CD14-positive monocyte (primary cell): ENCODE measurements at regions not wholly inside any gene's neighbourhood (a gene's known extent, or its start where the extent isn't known, plus 50 kb on each side); places are given as distances from the start of the nearest gene placed in this dataset.

Experiments used
- DNase-seq, 3 donors: peaks; one replicate each; pipeline ENCODE4 v3.0.0-alpha.2; 2011 to 2022
- H2AFZ ChIP-seq: 2 replicates; pipeline ENCODE4 v1.6.0; 2012; ENCODE audit warnings: mild to moderate bottlenecking, low read depth, low read length, inconsistent platforms; ENCODE audit not compliant: insufficient read depth, poor library complexity, severe bottlenecking
- H3K27ac ChIP-seq, 2 donors: 1 replicate in 1 of 2; 2 replicates in 1 of 2; pipeline ENCODE4 v1.5.1; 2012 to 2013; ENCODE audit warnings: low read length in 2 of 2, control low read depth in 1 of 2, inconsistent platforms in 1 of 2, low read depth in 1 of 2, mild to moderate bottlenecking in 1 of 2
- H3K27me3 ChIP-seq, 2 donors: one replicate each; pipeline versions ENCODE4 v1.6.0 to v1.6.1; 2011 to 2013; ENCODE audit warnings: low read length in 2 of 2; ENCODE audit not compliant: control insufficient read depth in 2 of 2, insufficient read depth in 2 of 2
- H3K36me3 ChIP-seq, 2 donors: replicated peaks in 1 of 2; 1 replicate in 1 of 2; 2 replicates in 1 of 2; pipeline versions ENCODE4 v1.5.1 to v1.6.1; 2012 to 2013; ENCODE audit warnings: low read length in 2 of 2, control low read depth in 1 of 2, inconsistent platforms in 1 of 2, mild to moderate bottlenecking in 1 of 2; ENCODE audit not compliant: insufficient read depth in 2 of 2, control insufficient read depth in 1 of 2
- H3K4me1 ChIP-seq, 2 donors: 1 replicate in 1 of 2; 2 replicates in 1 of 2; pipeline versions ENCODE4 v1.5.1 to v1.6.1; 2012 to 2013; ENCODE audit warnings: low read length in 2 of 2, control low read depth in 1 of 2, inconsistent platforms in 1 of 2, mild to moderate bottlenecking in 1 of 2, moderate library complexity in 1 of 2; ENCODE audit not compliant: insufficient read depth in 2 of 2, control insufficient read depth in 1 of 2
- H3K4me2 ChIP-seq: replicated peaks from 2 replicates; pipeline ENCODE3; 2012; ENCODE audit warnings: low read length, moderate library complexity, mild to moderate bottlenecking; ENCODE audit not compliant: poor library complexity, severe bottlenecking; ENCODE audit errors: extremely low read depth
- H3K4me3 ChIP-seq, 3 experiments: fragments of 200-600 bp in 1 of 3; sonication (generic) in 1 of 3; replicated peaks in 1 of 3; 1 replicate in 2 of 3; 2 replicates in 1 of 3; pipeline ENCODE4 v1.5.1; 2011 to 2013; ENCODE audit warnings: low read length in 3 of 3, mild to moderate bottlenecking in 3 of 3, control low read depth in 2 of 3, low read depth in 2 of 3, inconsistent platforms in 1 of 3, moderate library complexity in 1 of 3
- H3K79me2 ChIP-seq: 2 replicates; pipeline ENCODE4 v1.6.0; 2012; ENCODE audit warnings: mild to moderate bottlenecking, control low read depth, inconsistent platforms, low read length, moderate library complexity; ENCODE audit not compliant: insufficient read depth
- H3K9ac ChIP-seq: 2 replicates; pipeline ENCODE4 v1.6.0; 2017; ENCODE audit warnings: low read length, mild to moderate bottlenecking; ENCODE audit not compliant: insufficient read depth, poor library complexity, severe bottlenecking
- H3K9me3 ChIP-seq, 2 donors: replicated peaks in 1 of 2; 1 replicate in 1 of 2; 2 replicates in 1 of 2; pipeline versions ENCODE4 v1.5.1 to v1.6.1; 2012 to 2013; ENCODE audit warnings: low read length in 2 of 2, control low read depth in 1 of 2; ENCODE audit not compliant: control insufficient read depth in 1 of 2, insufficient read depth in 1 of 2
- H4K20me1 ChIP-seq: 2 replicates; pipeline ENCODE4 v1.6.0; 2012; ENCODE audit warnings: mild to moderate bottlenecking, low read length, control low read depth, moderate library complexity; ENCODE audit not compliant: insufficient read depth
- H3K27ac Mint-ChIP-seq, 7 donors: one replicate each; pipeline ENCODE4 v1.8.0; 2020; ENCODE audit warnings: mild to moderate bottlenecking in 7 of 7, mixed read lengths in 7 of 7, moderate library complexity in 6 of 7, inconsistent platforms in 2 of 7
- H3K27me3 Mint-ChIP-seq, 3 donors: one replicate each; pipeline ENCODE4 v1.8.0; 2021 to 2022; ENCODE audit warnings: low read depth in 3 of 3, mild to moderate bottlenecking in 3 of 3, mixed read lengths in 3 of 3, moderate library complexity in 3 of 3, inconsistent platforms in 1 of 3
- H3K36me3 Mint-ChIP-seq, 2 donors: one replicate each; pipeline ENCODE4 v1.8.0; 2020; ENCODE audit warnings: mixed read lengths in 2 of 2, inconsistent platforms in 1 of 2, mild to moderate bottlenecking in 1 of 2
- H3K4me1 Mint-ChIP-seq: one replicate; pipeline ENCODE4 v1.8.0; 2020; ENCODE audit warnings: mild to moderate bottlenecking, mixed read lengths
- H3K4me3 Mint-ChIP-seq, 2 donors: one replicate each; pipeline ENCODE4 v1.8.0; 2020; ENCODE audit warnings: mild to moderate bottlenecking in 2 of 2, mixed read lengths in 2 of 2, moderate library complexity in 1 of 2
- H3K9me3 Mint-ChIP-seq, 7 donors: one replicate each; pipeline ENCODE4 v1.8.0; 2020 to 2022; ENCODE audit warnings: mixed read lengths in 7 of 7, mild to moderate bottlenecking in 6 of 7, moderate library complexity in 6 of 7, inconsistent platforms in 2 of 7
- CTCF ChIP-seq: fragments of 200-600 bp; IDR thresholded peaks from one replicate; pipeline ENCODE4 v1.8.0; 2022; ENCODE audit warnings: antibody characterized with exemption, mild to moderate bottlenecking
- WGBS: methylation state at CpG from one replicate; pipeline ENCODE4 v1.1.5; 2013; ENCODE audit warnings: missing lambda C conversion rate; ENCODE audit not compliant: insufficient coverage; 5-methylcytosine and 5-hydroxymethylcytosine counted together
- intact Hi-C, 2 donors: fragments of 100-400 bp; cut with micrococcal nuclease; formaldehyde crosslinking; loops; one replicate each; pipeline versions ENCODE4 v1.15.0 to v1.15.1; 2023

DNA sequence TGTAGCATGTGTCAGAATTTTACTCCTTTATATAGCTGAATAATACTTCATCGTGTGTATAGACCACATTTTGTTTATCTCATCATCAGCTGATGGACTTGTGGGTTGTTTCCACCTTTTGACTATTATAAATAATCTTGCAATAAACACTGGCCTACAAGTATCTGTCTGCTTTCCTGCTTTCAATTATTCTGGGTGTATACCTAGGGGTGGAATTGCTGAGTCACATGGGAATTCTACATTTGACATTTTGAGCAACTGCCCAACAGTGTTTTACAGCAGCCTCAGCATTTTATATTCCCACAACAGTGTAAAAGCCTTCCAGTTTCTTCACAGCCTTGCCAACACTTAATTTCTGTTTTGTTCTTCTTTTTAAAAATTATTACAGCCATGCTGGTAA is 200.3 kb upstream of the PRSS1 start:
- no peak overlapping the region for H3K27ac Mint-ChIP-seq
- intact Hi-C loops = no loop called here
- H3K4me3 Mint-ChIP-seq = no peak overlapping the region
- no peaks in the 10 kb centered on the region for H3K36me3 Mint-ChIP-seq
- no peak for TF ChIP-seq CTCF
- no peaks in the 10 kb centered on the region for H4K20me1 ChIP-seq
- no peak overlapping the region for H2AFZ ChIP-seq
- H3K36me3 ChIP-seq = no peaks in the 10 kb centered on the region
- no peak for DNase-seq
- H3K9me3 ChIP-seq = no peaks in the 10 kb centered on the region
- no peaks in the 10 kb centered on the region for H3K27me3 ChIP-seq
- H3K27ac ChIP-seq = no peak overlapping the region
- H3K4me1 ChIP-seq = peaks cover 0 to 4% of the 10 kb centered on the region in 2 donors
- peaks cover 4% of the 10 kb centered on the region for H3K4me1 Mint-ChIP-seq
- no peaks in the 10 kb centered on the region for H3K9me3 Mint-ChIP-seq
- no peak overlapping the region for H3K4me2 ChIP-seq
- H3K27me3 Mint-ChIP-seq = peaks cover 1 to 2% (median 1%) of the 10 kb centered on the region in 3 donors
- no peaks in the 10 kb centered on the region for H3K79me2 ChIP-seq
- no peak overlapping the region for H3K4me3 ChIP-seq
- WGBS = no CpG with 5 or more reads among the region's 1 CpG
- no peak overlapping the region for H3K9ac ChIP-seq

DNA sequence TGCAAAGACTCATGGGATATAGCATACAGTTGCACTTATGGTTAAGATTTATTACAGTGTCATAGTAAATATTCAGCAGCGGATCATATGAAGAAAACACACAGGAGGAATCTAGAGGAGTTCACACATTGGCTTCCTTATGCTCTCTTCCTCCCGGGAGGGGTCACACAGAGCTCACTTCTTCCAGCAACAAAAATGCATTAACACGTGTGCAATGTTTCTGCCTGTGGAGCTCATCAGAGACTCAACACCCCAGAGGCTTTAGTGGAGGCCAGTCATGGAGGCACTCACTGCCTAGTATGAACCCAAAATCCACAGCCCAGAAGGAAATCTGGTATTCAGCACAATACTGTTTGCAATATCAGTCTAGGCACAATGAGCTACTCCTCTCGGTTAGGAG is 202.8 kb upstream of the PRSS1 start:
- no peak overlapping the region for H3K4me2 ChIP-seq
- H3K79me2 ChIP-seq = no peaks in the 10 kb centered on the region
- no peak overlapping the region for H3K9ac ChIP-seq
- Mint-ChIP-seq H3K4me3 (no peak overlapping the region), H3K9me3 (no peaks in the 10 kb centered on the region), H3K27ac (no peak overlapping the region), H3K4me1 (peaks cover 6% of the 10 kb centered on the region), H3K27me3 (peaks cover 1 to 2% (median 1%) of the 10 kb centered on the region in 3 donors), H3K36me3 (no peaks in the 10 kb centered on the region)
- H3K9me3 ChIP-seq = no peaks in the 10 kb centered on the region
- 52% methylated on average over 3 of the region's 4 CpGs for WGBS
- H3K4me3 ChIP-seq = no peak overlapping the region
- peaks cover 3 to 7% of the 10 kb centered on the region in 2 donors for H3K4me1 ChIP-seq
- TF ChIP-seq CTCF = no peak
- intact Hi-C loops = no loop called here
- no peak overlapping the region for H3K27ac ChIP-seq
- no peaks in the 10 kb centered on the region for H3K36me3 ChIP-seq
- H4K20me1 ChIP-seq = no peaks in the 10 kb centered on the region
- no peaks in the 10 kb centered on the region for H3K27me3 ChIP-seq
- no peak overlapping the region for H2AFZ ChIP-seq
- no peak for DNase-seq
